ENCODE measurements at regions not wholly inside any gene's neighbourhood (a gene's known extent, or its start where the extent isn't known, plus 50 kb on each side); places are given as distances from the start of the nearest gene placed in this dataset.

- no peak for DNase-seq (ENCODE audit: low read depth)
Observed at GRCh38 chr5:4520559-4520958, 619.6 kb upstream of the ADAMTS16 start.

DNA sequence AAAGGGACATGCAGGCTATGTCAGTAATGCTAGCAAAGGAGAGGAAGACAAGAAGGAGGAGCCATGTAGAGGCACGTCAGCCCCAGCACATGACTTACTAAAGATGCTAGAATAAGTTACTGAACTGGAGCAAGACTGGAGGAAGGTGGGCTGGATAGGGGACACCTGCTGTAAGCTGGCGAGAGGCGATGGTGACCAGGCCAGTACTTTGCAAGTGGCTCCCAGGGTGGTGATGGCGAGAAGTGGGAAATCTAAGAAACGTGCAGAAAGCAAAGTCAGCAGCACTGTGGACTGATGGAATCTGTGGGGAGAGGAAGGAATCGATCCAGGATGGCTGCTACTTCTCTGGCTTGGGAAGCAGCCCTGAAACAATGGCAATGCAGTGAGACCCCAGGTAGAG is 617.1 kb upstream of the ADAMTS16 start:
- no peak for DNase-seq (ENCODE audit: low read depth)

- DNase-seq (ENCODE audit: low read depth): no peak
Observed at GRCh38 chr5:4531756-4532704, 608.1 kb upstream of the ADAMTS16 start.

GRCh38 chr5:4532705-4533080 is 607.4 kb upstream of the ADAMTS16 start:
- no peak for DNase-seq (ENCODE audit: low read depth)

- DNase-seq (ENCODE audit: low read depth): no peak
Observed at GRCh38 chr5:4533457-4534105, 606.5 kb upstream of the ADAMTS16 start.

DNA sequence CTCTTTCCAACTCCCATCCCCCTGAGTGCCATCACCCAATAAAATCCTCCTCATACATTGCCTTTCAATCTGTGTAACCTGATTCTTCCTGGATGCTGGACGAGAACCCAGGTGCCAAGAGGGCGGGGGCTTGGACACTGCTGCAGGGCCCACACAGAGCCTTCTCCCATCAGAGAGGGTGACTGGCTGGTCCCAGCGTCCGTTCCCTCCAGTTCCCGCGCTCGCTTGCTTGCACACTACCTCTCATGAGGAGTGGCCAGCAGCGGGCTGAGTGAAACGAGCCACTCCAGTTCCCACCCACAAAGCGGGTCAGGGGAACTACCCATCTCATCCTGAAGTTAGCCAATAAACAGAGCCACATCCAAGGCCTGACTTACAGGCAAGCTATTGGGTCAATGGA is 602.6 kb upstream of the ADAMTS16 start:
- DNase-seq (ENCODE audit: low read depth): no peak

DNA sequence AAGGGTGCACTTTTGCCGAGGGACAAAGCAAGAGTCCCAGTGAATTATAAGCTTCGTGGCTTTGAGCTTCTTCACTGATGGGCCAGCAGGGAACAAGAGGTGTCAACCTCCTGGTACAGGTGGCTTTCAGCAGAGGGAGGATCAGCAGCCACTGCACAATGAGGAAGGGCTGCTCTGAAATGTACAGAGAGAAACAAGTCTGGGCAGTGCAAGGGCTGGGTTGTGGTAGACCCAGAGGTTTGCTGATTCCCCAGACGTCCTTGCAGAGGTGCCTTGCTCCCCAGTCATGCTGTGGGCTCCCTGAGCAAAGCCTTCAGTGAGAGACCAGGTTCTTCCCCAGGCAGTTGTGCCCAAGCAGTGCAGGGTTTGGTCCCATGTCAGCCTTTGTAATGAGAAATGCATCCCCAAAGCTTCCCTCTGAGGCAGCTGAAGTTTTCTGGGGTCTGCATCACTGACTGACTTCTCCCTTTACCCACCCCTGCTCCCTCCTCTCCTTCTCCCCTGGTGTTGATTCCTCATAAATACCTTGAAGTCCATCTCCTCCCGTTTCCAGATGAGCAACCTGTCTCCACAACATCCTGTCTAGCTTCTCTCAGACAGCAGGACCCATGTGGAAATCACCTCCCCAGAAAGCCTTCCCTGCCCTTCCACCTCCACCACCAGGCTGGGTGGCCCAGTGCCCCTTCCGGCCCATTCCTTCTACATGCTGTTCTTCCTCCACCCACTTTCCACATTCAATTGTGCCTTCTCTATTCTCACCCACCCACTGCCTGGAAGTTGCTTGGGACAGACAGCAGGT is 599.6 kb upstream of the ADAMTS16 start:
- DNase-seq (ENCODE audit: low read depth): no peak

DNA sequence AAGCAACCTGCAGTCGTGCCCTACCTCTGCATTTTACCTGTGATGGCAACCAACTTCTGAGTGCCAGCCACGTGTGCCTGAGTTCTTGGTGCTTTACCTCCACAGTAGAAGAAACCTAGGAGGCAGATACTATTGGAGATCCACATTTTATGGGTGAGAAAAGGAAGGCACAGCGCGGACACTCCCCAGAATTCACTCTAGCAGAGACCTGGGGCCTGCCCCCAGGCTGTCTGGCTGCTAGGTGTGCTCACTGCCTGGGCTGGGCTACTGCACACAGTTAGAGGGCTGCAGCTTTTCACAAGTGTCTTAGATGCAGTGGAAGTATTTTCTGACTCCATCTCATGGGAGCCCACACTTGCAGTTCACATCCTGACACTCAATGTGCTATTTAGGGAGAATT is 598.8 kb upstream of the ADAMTS16 start:
- DNase-seq (ENCODE audit: low read depth): no peak

DNA sequence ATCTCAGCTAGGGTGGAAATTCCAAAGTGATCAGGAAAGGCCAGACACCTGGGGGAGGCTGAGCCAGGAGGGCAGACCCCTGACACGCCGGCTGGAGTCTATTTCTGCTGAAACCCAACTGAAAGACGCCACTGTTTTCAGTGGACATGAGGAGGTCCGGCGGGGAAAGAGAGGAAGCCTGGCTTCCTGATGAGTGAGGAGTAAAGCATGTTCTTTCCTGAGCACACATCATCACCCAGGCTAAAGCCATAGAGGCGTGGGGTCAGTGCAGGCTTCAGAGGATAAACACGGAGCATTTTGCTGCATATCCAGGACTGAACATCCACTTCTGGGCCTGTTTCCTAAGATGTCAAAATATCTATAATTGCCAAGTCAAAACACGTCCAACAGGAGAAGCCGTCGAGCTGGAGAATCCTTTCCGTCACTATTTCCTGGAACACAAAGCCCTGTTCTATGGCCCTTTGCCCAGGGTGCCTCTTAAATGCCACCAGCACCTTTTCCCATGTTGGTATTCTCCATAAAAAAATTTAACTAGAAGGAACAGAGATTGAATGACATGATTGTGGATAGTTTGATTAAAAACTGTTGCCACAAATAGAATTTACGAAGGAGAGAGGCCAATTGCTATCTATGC is 597.9 kb upstream of the ADAMTS16 start:
- DNase-seq (ENCODE audit: low read depth): no peak

DNA sequence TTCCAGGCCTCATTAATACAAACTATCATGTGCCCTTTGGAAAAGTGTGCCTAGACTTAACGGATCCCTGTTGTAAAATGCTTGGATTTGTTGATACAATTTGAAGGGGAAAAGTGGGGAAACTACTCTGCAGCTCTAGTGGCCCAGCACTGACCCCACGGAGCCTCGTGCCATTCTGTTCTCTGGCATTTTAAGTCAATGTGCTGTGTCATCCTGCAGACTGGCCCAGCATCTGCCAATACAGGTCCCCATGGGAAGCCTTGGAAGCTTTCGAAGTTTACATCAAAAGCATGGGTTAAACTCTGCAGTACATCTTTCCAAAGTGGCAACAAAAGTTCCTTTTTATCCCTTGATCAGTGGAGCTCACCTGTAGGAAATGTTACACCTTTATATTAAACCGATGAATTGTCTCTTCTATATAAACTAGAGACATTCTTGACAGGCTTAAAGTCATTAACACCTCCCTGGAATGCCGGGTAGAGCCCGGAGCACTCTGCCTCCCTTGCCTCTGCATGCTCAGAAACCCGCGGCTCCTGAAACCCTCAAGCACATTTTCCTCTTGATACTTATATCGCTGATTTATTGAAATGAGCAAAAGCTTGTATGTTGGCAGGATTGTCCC is 596.0 kb upstream of the ADAMTS16 start:
- DNase-seq (ENCODE audit: low read depth): no peak

DNA sequence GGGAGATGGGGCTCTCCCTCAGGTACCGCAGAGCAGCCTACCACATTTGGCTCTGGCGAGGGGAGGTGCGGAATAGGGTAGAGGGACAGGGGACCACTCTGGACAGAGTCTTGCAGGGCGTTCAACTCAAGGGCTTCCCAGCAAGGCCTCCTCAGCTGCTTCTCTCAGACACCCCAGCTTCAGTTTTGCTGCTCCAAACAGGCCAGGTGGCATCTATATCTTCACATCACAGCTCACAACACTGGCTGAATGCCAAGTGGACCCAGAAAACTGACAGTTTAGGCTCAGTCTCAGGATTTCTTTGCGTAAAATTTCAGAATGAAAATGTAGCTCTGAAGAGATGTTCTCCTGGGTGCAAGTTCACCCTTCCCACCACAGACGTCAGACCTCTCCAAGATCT is 592.6 kb upstream of the ADAMTS16 start:
- no peak for DNase-seq (ENCODE audit: low read depth)

DNA sequence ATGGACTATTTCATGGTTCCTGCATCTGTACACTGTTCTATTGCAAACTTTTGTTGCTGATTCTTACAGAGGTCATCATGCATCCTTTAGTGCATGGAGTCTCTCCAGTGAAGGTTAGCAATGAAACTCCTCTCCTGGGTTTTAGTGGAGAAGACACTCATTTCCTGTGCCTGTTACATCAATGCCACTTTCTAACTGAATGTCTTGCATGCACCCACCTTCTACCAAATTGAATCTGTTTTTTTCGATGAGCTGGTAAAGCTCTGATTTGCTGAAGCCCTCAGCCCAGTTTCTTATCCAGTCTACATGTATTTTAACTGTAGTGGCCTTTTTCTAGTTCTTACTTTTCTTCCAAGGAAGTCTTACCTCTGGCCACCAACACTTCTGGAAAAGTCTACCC is 591.8 kb upstream of the ADAMTS16 start:
- no peak for DNase-seq (ENCODE audit: low read depth)

- no peak for DNase-seq (ENCODE audit: low read depth)
Observed at GRCh38 chr5:4549351-4549750, 590.8 kb upstream of the ADAMTS16 start.

GRCh38 chr5:4551034-4551433 is 589.1 kb upstream of the ADAMTS16 start:
- DNase-seq (ENCODE audit: low read depth): no peak

DNA sequence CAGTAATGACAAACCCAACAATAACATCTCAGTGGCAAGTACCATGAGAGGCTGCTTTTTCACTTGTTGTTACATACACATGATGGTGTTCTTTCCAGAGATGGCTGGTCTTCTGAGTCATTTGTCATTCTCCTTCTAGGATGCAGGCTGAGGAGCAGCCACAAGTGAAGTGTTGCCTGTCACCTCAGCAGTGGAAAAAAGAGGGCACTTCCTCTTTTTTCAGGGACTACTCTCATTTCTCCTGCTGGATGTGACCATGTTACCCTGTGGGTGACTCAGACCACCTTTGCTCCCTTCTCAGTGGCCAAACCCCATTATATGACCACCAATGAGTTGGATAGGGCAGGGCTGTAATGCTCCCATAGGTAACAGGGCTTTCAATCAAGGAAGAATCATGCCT is 587.0 kb upstream of the ADAMTS16 start:
- no peak for DNase-seq (ENCODE audit: low read depth)

DNA sequence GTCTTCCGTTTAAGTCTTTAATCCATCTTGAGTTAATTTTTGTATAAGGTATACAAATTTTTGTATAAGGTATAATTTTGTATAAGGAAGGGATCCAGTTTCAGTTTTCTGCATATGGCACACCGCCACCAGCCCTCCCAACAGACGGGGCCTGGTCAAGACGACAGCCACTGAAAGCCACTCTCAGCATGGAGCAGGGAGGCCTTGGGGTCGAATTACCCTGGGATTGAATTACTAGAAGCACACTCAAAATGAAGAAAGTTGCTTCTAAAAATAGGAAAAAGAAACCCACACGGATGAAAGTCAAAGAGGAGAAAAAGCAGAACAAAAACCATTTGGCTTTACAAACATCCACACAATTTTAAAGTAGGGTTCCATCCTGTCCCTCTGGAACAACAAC is 586.2 kb upstream of the ADAMTS16 start:
- no peak for DNase-seq (ENCODE audit: low read depth)

DNA sequence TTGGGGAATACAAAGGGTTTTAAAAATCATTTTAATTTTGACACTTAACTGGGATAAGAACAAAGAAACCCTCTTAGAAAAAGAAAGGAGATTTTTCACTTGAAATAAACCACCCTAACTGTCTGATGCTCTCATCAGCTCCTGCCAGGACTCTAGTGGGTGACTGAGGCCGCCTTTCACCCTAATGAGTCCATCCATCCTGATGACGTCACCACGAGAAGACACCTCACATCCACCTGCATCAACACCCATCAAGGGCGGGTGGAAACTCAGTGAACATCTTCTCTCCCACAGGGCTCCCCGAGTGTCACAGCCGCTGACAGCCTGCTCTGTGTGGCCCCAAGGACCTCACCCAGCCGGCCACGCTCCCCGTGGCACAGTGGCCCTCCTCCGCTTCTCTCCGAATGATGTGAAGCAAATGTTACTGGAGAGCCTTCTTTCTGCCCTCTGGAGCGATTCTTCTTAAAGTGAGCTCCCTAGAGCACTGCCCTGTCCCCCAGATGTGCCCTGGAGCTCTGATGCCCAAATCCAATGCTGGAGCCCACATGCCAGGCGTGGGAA is 584.3 kb upstream of the ADAMTS16 start:
- no peak for DNase-seq (ENCODE audit: low read depth)

- DNase-seq (ENCODE audit: low read depth): no peak
Observed at GRCh38 chr5:4561403-4561802, 578.7 kb upstream of the ADAMTS16 start.

DNA sequence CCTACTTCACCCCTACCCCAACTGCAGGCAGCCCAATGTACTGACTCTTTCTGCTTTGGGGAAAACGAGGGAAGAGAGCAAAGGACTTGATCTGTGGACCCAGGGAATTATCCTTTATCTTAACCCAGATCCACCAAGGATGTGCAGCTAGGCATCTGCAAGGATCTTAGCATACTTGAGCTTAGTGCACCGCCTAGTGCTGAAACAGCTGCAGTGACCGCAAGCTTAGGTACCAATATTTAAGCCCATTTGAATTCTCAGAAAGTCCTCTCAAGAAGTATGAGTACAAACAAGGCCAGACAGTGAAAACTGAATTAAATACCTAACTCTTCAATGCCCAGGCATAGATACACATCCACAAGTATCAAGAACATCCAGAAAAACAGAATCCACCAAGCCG is 576.7 kb upstream of the ADAMTS16 start:
- DNase-seq (ENCODE audit: low read depth): no peak

DNA sequence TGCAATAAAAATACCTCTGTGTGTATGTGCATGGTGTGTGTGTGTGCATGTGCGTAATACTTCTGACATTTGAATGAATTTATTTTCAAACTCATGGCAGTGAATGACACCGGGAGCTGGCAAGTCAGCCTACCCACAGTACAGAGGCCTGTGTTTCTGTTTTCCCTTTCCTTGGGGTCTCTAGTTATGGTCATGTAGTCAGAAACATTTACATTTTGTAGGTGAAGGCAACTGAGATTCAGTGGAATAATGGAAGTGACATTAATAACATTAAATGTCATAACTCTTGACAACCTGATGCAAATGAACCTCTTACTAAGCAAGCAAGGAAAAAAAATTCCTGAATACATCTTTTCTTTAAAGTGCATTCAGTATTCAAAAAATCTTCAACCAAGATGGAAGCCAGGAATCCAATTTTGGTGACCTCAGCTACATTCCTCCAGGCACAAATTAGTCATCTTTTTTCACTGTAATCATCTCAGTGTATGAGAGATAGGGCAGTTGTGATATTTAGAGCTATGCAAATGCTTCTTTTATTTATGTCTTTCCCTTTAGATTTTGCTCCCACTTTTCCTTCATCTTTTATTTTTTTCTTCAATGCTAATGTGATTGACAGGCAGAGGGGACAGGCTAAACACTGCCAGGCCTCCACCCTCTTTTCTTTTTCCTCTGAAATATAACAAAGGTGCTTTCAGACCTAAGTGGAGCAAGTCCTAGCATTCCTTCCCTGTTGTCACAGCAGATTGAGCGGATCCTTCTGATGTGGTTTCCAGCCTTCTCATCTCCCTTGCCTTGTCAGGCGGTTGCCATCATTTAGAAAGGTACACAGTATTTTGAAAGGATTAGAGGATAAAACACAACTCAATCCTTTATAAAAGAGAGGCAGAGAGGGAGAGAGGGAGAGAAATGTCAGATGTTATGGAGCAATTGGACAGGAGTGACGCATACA is 569.8 kb upstream of the ADAMTS16 start:
- no peak for DNase-seq (ENCODE audit: low read depth)

All from HS-5 (cell line).